Thoracic aorta (tissue), 2 donors: ENCODE measurements at regions not wholly inside any gene's neighbourhood (a gene's known extent, or its start where the extent isn't known, plus 50 kb on each side); places are given as distances from the start of the nearest gene placed in this dataset.

Experiments
- ATAC-seq: fragments of 150-250 bp; one replicate; pipeline ENCODE4 v1.8.0; 2017; ENCODE audit warnings: low read depth; ENCODE audit not compliant: insufficient number of reproducible peaks, low FRiP score
- DNase-seq: peaks from one replicate; pipeline ENCODE4 v3.0.0-alpha.2; 2020; ENCODE audit warnings: low spot score
- H3K27ac ChIP-seq, 2 donors: fragments of 200-600 bp; sonication (generic); 1 replicate in 1 of 2; 2 replicates in 1 of 2; pipeline ENCODE4 v1.5.1; 2016; ENCODE audit warnings: mild to moderate bottlenecking in 2 of 2, moderate library complexity in 2 of 2
- H3K27me3 ChIP-seq: fragments of 200-600 bp; sonication (generic); replicated peaks from 2 replicates; pipeline ENCODE4 v1.6.0; 2016; ENCODE audit warnings: mild to moderate bottlenecking; ENCODE audit not compliant: insufficient read depth
- H3K36me3 ChIP-seq: fragments of 200-600 bp; sonication (generic); one replicate; pipeline ENCODE4 v1.5.1; 2016
- H3K4me1 ChIP-seq, 2 donors: fragments of 200-600 bp; sonication (generic); 1 replicate in 1 of 2; 2 replicates in 1 of 2; pipeline versions ENCODE4 v1.5.1 to v1.6.0; 2016; ENCODE audit warnings: low read depth in 2 of 2, mild to moderate bottlenecking in 1 of 2; ENCODE audit not compliant: control insufficient read depth in 1 of 2
- H3K4me3 ChIP-seq: fragments of 200-600 bp; sonication (generic); 2 replicates; pipeline ENCODE4 v1.5.1; 2016; ENCODE audit warnings: mild to moderate bottlenecking
- H3K9me3 ChIP-seq: fragments of 200-600 bp; sonication (generic); 2 replicates; pipeline ENCODE4 v1.5.1; 2016
- TF ChIP-seq, protein P1 (sequence below): fragments of 200-600 bp; sonication (generic); IDR thresholded peaks from one replicate; pipeline ENCODE4 v1.5.1; 2019; ENCODE audit warnings: antibody characterized with exemption

- Histone ChIP-seq H3K27ac (no peak overlapping the region), H3K27me3 (no peaks in the 10 kb centered on the region), H3K4me1 (no peaks in the 10 kb centered on the region), H3K4me3 (no peak overlapping the region), H3K9me3 (peaks cover 12% of the 10 kb centered on the region), H3K36me3 (no peaks in the 10 kb centered on the region)
- no peak for ATAC-seq
- DNase-seq: no peak
- TF ChIP-seq, protein P1, sequence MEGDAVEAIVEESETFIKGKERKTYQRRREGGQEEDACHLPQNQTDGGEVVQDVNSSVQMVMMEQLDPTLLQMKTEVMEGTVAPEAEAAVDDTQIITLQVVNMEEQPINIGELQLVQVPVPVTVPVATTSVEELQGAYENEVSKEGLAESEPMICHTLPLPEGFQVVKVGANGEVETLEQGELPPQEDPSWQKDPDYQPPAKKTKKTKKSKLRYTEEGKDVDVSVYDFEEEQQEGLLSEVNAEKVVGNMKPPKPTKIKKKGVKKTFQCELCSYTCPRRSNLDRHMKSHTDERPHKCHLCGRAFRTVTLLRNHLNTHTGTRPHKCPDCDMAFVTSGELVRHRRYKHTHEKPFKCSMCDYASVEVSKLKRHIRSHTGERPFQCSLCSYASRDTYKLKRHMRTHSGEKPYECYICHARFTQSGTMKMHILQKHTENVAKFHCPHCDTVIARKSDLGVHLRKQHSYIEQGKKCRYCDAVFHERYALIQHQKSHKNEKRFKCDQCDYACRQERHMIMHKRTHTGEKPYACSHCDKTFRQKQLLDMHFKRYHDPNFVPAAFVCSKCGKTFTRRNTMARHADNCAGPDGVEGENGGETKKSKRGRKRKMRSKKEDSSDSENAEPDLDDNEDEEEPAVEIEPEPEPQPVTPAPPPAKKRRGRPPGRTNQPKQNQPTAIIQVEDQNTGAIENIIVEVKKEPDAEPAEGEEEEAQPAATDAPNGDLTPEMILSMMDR: no peak
Observed at GRCh38 chr6:78565997-78566396, 301.4 kb upstream of the IRAK1BP1 start.

- no peak for ATAC-seq
- H3K4me3 ChIP-seq: no peak overlapping the region
- no peaks in the 10 kb centered on the region for H3K4me1 ChIP-seq
- no peak for DNase-seq
- no peaks in the 10 kb centered on the region for H3K27me3 ChIP-seq
- H3K27ac ChIP-seq: no peak overlapping the region
- peaks cover 12% of the 10 kb centered on the region for H3K9me3 ChIP-seq
- TF ChIP-seq, protein P1: no peak
- no peaks in the 10 kb centered on the region for H3K36me3 ChIP-seq
Observed at GRCh38 chr6:78570044-78570443, 297.3 kb upstream of the IRAK1BP1 start.

DNA sequence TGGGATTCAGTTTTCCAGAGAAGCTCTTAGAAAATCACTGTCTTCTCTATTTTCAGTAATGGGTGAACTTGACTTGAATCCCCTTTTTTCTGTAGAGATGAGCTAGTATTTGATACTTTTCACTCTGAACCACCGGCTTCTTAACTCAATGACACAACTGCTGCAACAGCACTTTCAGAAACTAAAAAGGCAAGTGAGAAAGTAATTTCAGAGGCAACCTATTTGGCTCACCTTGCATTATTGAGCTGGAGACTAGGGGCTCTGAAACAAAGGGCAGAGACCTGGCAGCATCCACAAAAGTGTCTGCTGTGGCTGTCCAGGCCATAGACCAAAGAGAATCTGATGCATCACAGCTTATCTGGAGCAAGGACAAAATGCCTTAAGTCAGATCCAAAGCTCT, 289.8 kb upstream of the IRAK1BP1 start:
- DNase-seq: no peak
- Histone ChIP-seq H3K27ac (no peak overlapping the region), H3K27me3 (no peaks in the 10 kb centered on the region)

DNA sequence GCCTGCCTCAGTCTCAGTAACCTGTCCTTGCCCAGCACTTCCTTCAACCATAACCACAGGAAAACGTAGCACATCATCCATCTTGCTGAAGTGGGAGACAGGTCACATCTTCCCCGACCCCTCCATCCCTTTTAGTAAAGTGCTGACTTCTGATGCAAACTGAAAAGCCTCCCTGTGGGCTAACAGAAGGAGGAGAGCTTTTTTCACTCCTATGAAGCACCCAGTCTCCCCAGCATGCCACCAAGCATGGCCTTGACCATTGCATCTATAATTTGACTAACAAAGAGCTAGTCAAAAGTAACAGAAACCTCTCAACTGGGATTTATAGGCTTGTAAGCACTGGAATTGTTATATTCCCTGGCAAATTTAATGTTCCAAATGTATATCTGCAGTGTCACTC, 288.9 kb upstream of the IRAK1BP1 start:
- DNase-seq (no peak), ATAC-seq (no peak)
- Histone ChIP-seq H3K9me3 (no peaks in the 10 kb centered on the region), H3K4me3 (no peak overlapping the region), H3K4me1 (no peaks in the 10 kb centered on the region), H3K27me3 (no peaks in the 10 kb centered on the region), H3K36me3 (no peaks in the 10 kb centered on the region), H3K27ac (no peak overlapping the region)
- TF ChIP-seq, protein P1: no peak

More for the DNA sequence above, 289.8 kb upstream of the IRAK1BP1 start:
- H3K36me3 ChIP-seq: no peaks in the 10 kb centered on the region
- no peak overlapping the region for H3K4me3 ChIP-seq
- ATAC-seq: no peak
- no peaks in the 10 kb centered on the region for H3K4me1 ChIP-seq
- H3K9me3 ChIP-seq: no peaks in the 10 kb centered on the region
- TF ChIP-seq, protein P1: no peak

DNA sequence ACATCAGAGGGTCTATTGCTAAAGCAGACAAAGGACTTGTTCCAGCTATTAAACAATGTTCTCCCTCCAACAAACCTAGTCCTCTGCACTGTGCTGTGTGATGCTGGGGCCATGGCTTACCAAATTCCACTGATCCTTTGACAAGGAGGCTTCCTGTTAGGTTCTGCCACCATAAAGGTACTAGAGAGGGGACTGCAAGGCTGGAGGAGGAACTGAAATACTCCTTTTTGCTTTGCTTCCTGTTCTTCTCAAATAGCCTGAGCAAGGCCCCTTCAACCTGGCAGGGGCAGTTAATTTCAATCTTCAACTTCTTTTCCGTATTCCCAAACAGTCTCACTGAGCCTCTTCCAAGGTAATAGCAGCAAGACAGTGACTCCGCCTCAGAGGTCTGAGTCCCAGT, 286.4 kb upstream of the IRAK1BP1 start:
- no peaks in the 10 kb centered on the region for H3K36me3 ChIP-seq
- H3K4me1 ChIP-seq: no peaks in the 10 kb centered on the region
- H3K4me3 ChIP-seq: no peak overlapping the region
- DNase-seq (no peak), ATAC-seq (no peak)
- H3K9me3 ChIP-seq: no peaks in the 10 kb centered on the region
- no peaks in the 10 kb centered on the region for H3K27me3 ChIP-seq
- H3K27ac ChIP-seq: no peak overlapping the region
- TF ChIP-seq, protein P1: no peak
